Smooth muscle cell (in vitro differentiated cells): ENCODE measurements at regions not wholly inside any gene's neighbourhood (a gene's known extent, or its start where the extent isn't known, plus 50 kb on each side); places are given as distances from the start of the nearest gene placed in this dataset.

Source experiments
- DNase-seq: peaks from one replicate; lab custom pipeline; 2025; ENCODE audit not compliant: unreplicated experiment; lab: John Stamatoyannopoulos, UW
- H2AFZ ChIP-seq: fragments of 200-600 bp; sonication (generic); 2 replicates; pipeline ENCODE4 v1.6.0; 2016; ENCODE audit warnings: antibody characterized with exemption, low read depth, mild to moderate bottlenecking
- H3F3A ChIP-seq: fragments of 200-600 bp; sonication (generic); 2 replicates; pipeline ENCODE4 v1.6.0; 2017; ENCODE audit warnings: antibody characterized with exemption, low read depth
- H3K27ac ChIP-seq: fragments of 200-600 bp; sonication (generic); 2 replicates; pipeline ENCODE4 v1.5.1; 2016; ENCODE audit warnings: low read depth, mild to moderate bottlenecking
- H3K27me3 ChIP-seq: fragments of 200-600 bp; sonication (generic); 2 replicates; pipeline ENCODE4 v1.6.1; 2016; ENCODE audit warnings: low read depth, mild to moderate bottlenecking
- H3K36me3 ChIP-seq: fragments of 200-600 bp; sonication (generic); 2 replicates; pipeline ENCODE4 v1.5.1; 2016; ENCODE audit warnings: low read depth
- H3K4me1 ChIP-seq: fragments of 200-600 bp; sonication (generic); 2 replicates; pipeline ENCODE4 v1.5.1; 2016; ENCODE audit warnings: low read depth
- H3K4me2 ChIP-seq: fragments of 200-600 bp; sonication (generic); 2 replicates; pipeline ENCODE4 v1.6.0; 2016; ENCODE audit warnings: mild to moderate bottlenecking
- H3K4me3 ChIP-seq: fragments of 200-600 bp; sonication (generic); 2 replicates; pipeline ENCODE4 v1.5.1; 2016; ENCODE audit warnings: mild to moderate bottlenecking
- H3K79me2 ChIP-seq: fragments of 200-600 bp; sonication (generic); 2 replicates; pipeline ENCODE4 v1.6.0; 2016; ENCODE audit warnings: low read depth, mild to moderate bottlenecking
- H3K9ac ChIP-seq: fragments of 200-600 bp; sonication (generic); 2 replicates; pipeline ENCODE4 v1.6.0; 2016; ENCODE audit warnings: low read depth
- H3K9me3 ChIP-seq: fragments of 200-600 bp; sonication (generic); replicated peaks from 2 replicates; pipeline ENCODE4 v1.5.1; 2016; ENCODE audit warnings: low read depth
- H4K20me1 ChIP-seq: fragments of 200-600 bp; sonication (generic); 2 replicates; pipeline ENCODE4 v1.6.0; 2016; ENCODE audit warnings: low read depth
- CTCF ChIP-seq: fragments of 200-600 bp; sonication (generic); IDR thresholded peaks from 2 replicates; pipeline ENCODE4 v1.5.1; 2017; ENCODE audit warnings: borderline replicate concordance, mild to moderate bottlenecking, antibody characterized with exemption; ENCODE audit not compliant: insufficient read depth, poor library complexity, severe bottlenecking
- WGBS: methylation state at CpG from one replicate; pipeline ENCODE4 v1.1.7; 2016; ENCODE audit warnings: low lambda C conversion rate; 5-methylcytosine and 5-hydroxymethylcytosine counted together

GRCh38 chr18:76223403-76223802 is 271.6 kb downstream of the ZNF516 start:
- Histone ChIP-seq H3K9me3 (no peaks in the 10 kb centered on the region), H4K20me1 (no peaks in the 10 kb centered on the region), H3K36me3 (no peaks in the 10 kb centered on the region), H3K4me2 (no peak overlapping the region), H3K27me3 (no peaks in the 10 kb centered on the region), H3K4me3 (no peak overlapping the region), H2AFZ (no peak overlapping the region), H3K79me2 (no peaks in the 10 kb centered on the region), H3K9ac (no peak overlapping the region), H3K4me1 (no peaks in the 10 kb centered on the region), H3F3A (no peaks in the 10 kb centered on the region), H3K27ac (no peak overlapping the region)
- WGBS, result 93% methylated on average over 8 of the region's 8 CpGs
- DNase-seq, result no peak
- no peak for TF ChIP-seq CTCF

- H2AFZ ChIP-seq, result no peak overlapping the region
- H3K4me3 ChIP-seq, result no peak overlapping the region
- no peaks in the 10 kb centered on the region for H3K79me2 ChIP-seq
- no peaks in the 10 kb centered on the region for H3F3A ChIP-seq
- H3K9ac ChIP-seq, result no peak overlapping the region
- DNase-seq, result no peak
- no peaks in the 10 kb centered on the region for H3K4me1 ChIP-seq
- no peak overlapping the region for H3K27ac ChIP-seq
- H3K9me3 ChIP-seq, result no peaks in the 10 kb centered on the region
- TF ChIP-seq CTCF, result no peak
- no peak overlapping the region for H3K4me2 ChIP-seq
- no peaks in the 10 kb centered on the region for H3K36me3 ChIP-seq
- no peaks in the 10 kb centered on the region for H4K20me1 ChIP-seq
- no peaks in the 10 kb centered on the region for H3K27me3 ChIP-seq
- WGBS, result 88% methylated on average over 8 of the region's 8 CpGs
Observed at GRCh38 chr18:76219023-76219422, 276.0 kb downstream of the ZNF516 start.

- TF ChIP-seq CTCF, result no peak
Observed at GRCh38 chr18:76216096-76216495, 278.9 kb downstream of the ZNF516 start.

GRCh38 chr18:76213991-76214390 is 281.1 kb downstream of the ZNF516 start:
- DNase-seq, result no peak
- Histone ChIP-seq H3K9me3 (no peaks in the 10 kb centered on the region), H3K9ac (no peak overlapping the region), H3K4me2 (no peak overlapping the region), H3K36me3 (no peaks in the 10 kb centered on the region), H4K20me1 (no peaks in the 10 kb centered on the region), H3K27ac (no peak overlapping the region), H3K4me3 (no peak overlapping the region), H3K79me2 (no peaks in the 10 kb centered on the region), H3F3A (no peaks in the 10 kb centered on the region), H3K27me3 (no peaks in the 10 kb centered on the region), H2AFZ (no peak overlapping the region), H3K4me1 (peaks cover 7% of the 10 kb centered on the region)
- TF ChIP-seq CTCF, result no peak
- 99% methylated on average over 3 of the region's 3 CpGs for WGBS

More at GRCh38 chr18:76216096-76216495, 278.9 kb downstream of the ZNF516 start:
- H3K4me3 ChIP-seq, result no peak overlapping the region
- H3K9ac ChIP-seq, result no peak overlapping the region
- WGBS, result 96% methylated on average over 1 of the region's 1 CpG
- H3K27ac ChIP-seq, result no peak overlapping the region
- peaks cover 7% of the 10 kb centered on the region for H3K4me1 ChIP-seq
- H3K27me3 ChIP-seq, result no peaks in the 10 kb centered on the region
- no peaks in the 10 kb centered on the region for H3K79me2 ChIP-seq
- H3F3A ChIP-seq, result no peaks in the 10 kb centered on the region
- H4K20me1 ChIP-seq, result no peaks in the 10 kb centered on the region
- no peak overlapping the region for H3K4me2 ChIP-seq
- no peaks in the 10 kb centered on the region for H3K9me3 ChIP-seq
- H2AFZ ChIP-seq, result no peak overlapping the region
- no peaks in the 10 kb centered on the region for H3K36me3 ChIP-seq
- DNase-seq, result no peak
